ENCODE measurements at regions not wholly inside any gene's neighbourhood (a gene's known extent, or its start where the extent isn't known, plus 50 kb on each side); places are given as distances from the start of the nearest gene placed in this dataset.

GRCh38 chr18:74023220-74023619 is 124.4 kb downstream of the FBXO15 start:
- no peak for DNase-seq

- DNase-seq, result no peak
These were observed 127.8 kb downstream of the FBXO15 start for GRCh38 chr18:74019864-74020263.

GRCh38 chr18:74013955-74014354 is 133.7 kb downstream of the FBXO15 start:
- DNase-seq, result peak; percentile 57

- DNase-seq, result no peak
These were observed 134.5 kb downstream of the FBXO15 start for GRCh38 chr18:74012954-74013630.

GRCh38 chr18:74006143-74006542 is 141.5 kb downstream of the FBXO15 start:
- no peak for DNase-seq

GRCh38 chr18:74005320-74006109 is 142.1 kb downstream of the FBXO15 start:
- no peak for DNase-seq

GRCh38 chr18:73992242-73993022 is 155.2 kb downstream of the FBXO15 start:
- no peak for DNase-seq

- DNase-seq, result no peak
These were observed 156.1 kb downstream of the FBXO15 start for GRCh38 chr18:73991570-73991969.

- DNase-seq, result no peak
These were observed 157.4 kb downstream of the FBXO15 start for GRCh38 chr18:73990258-73990657.

GRCh38 chr18:73987247-73987980 is 160.2 kb downstream of the FBXO15 start:
- DNase-seq, result no peak

- DNase-seq, result no peak
These were observed 160.9 kb downstream of the FBXO15 start for GRCh38 chr18:73986711-73987110.

- no peak for DNase-seq
These were observed 161.6 kb downstream of the FBXO15 start for GRCh38 chr18:73985855-73986625.

- DNase-seq, result no peak
These were observed 163.7 kb downstream of the FBXO15 start for GRCh38 chr18:73983970-73984369.

- DNase-seq, result no peak
These were observed 164.1 kb downstream of the FBXO15 start for GRCh38 chr18:73983496-73983895.

GRCh38 chr18:73981796-73982195 is 165.8 kb downstream of the FBXO15 start:
- DNase-seq, result no peak

- DNase-seq, result no peak
These were observed 167.2 kb downstream of the FBXO15 start for GRCh38 chr18:73980289-73980979.

GRCh38 chr18:73979742-73980141 is 167.9 kb downstream of the FBXO15 start:
- DNase-seq, result no peak

GRCh38 chr18:73976433-73976832 is 171.2 kb downstream of the FBXO15 start:
- DNase-seq, result no peak

GRCh38 chr18:73975266-73975665 is 172.4 kb downstream of the FBXO15 start:
- no peak for DNase-seq

- DNase-seq, result no peak
These were observed 173.7 kb downstream of the FBXO15 start for GRCh38 chr18:73973972-73974371.

- no peak for DNase-seq
These were observed 180.7 kb downstream of the FBXO15 start for GRCh38 chr18:73966954-73967353.

- DNase-seq, result no peak
These were observed 185.4 kb downstream of the FBXO15 start for GRCh38 chr18:73962256-73962655.
